ENCODE measurements at regions not wholly inside any gene's neighbourhood (a gene's known extent, or its start where the extent isn't known, plus 50 kb on each side); places are given as distances from the start of the nearest gene placed in this dataset.

DNA sequence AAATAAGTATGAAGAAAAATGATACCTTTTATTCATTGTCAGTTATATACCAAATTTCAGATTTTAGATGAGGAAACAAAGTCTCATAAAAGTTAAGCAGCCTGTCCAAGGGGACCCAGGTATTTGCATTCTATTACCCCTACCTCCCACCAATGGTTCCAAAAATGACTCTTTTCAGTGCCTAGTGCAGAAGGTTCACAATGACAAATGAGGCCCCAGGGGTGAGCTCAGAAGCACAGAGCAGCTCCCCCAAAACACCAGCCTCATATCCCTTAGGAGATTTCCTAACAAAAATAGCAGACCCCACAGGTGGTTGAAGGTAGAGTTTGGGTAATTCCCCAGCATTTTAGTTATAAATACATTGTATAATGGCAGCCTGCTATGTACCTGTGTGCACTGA is 168.6 kb downstream of the REEP3 start:
- TF ChIP-seq, protein P1, sequence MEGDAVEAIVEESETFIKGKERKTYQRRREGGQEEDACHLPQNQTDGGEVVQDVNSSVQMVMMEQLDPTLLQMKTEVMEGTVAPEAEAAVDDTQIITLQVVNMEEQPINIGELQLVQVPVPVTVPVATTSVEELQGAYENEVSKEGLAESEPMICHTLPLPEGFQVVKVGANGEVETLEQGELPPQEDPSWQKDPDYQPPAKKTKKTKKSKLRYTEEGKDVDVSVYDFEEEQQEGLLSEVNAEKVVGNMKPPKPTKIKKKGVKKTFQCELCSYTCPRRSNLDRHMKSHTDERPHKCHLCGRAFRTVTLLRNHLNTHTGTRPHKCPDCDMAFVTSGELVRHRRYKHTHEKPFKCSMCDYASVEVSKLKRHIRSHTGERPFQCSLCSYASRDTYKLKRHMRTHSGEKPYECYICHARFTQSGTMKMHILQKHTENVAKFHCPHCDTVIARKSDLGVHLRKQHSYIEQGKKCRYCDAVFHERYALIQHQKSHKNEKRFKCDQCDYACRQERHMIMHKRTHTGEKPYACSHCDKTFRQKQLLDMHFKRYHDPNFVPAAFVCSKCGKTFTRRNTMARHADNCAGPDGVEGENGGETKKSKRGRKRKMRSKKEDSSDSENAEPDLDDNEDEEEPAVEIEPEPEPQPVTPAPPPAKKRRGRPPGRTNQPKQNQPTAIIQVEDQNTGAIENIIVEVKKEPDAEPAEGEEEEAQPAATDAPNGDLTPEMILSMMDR (IDR thresholded peaks at IDR 0.05), result no peak
- TF ChIP-seq POLR2A (IDR thresholded peaks at IDR 0.05), result no peak

Data from esophagus squamous epithelium (tissue), 4 donors.